Upper lobe of right lung (tissue), 1 donor: ENCODE measurements at regions not wholly inside any gene's neighbourhood (a gene's known extent, or its start where the extent isn't known, plus 50 kb on each side); places are given as distances from the start of the nearest gene placed in this dataset.

ENCODE experiments used
- ATAC-seq: fragments of 200-7000 bp; cut with Tn5 transposase; one replicate; pipeline ENCODE4 v1.9.1; 2020; ENCODE audit warnings: mild to moderate bottlenecking, moderate library complexity
- DNase-seq: peaks from one replicate; pipeline ENCODE4 v3.0.0-alpha.2; 2020
- H3K27ac ChIP-seq: fragments of 200-600 bp; one replicate; pipeline ENCODE4 v1.8.0; 2022
- H3K27me3 ChIP-seq: fragments of 200-600 bp; one replicate; pipeline ENCODE4 v1.8.0; 2022; ENCODE audit warnings: mild to moderate bottlenecking
- H3K36me3 ChIP-seq: fragments of 200-600 bp; one replicate; pipeline ENCODE4 v1.8.0; 2022
- H3K4me1 ChIP-seq: fragments of 200-600 bp; one replicate; pipeline ENCODE4 v1.8.0; 2022
- H3K4me3 ChIP-seq: fragments of 200-600 bp; one replicate; pipeline ENCODE4 v1.8.0; 2022; ENCODE audit warnings: mild to moderate bottlenecking
- H3K9me3 ChIP-seq: fragments of 200-600 bp; one replicate; pipeline ENCODE4 v1.8.0; 2022
- intact Hi-C: fragments of 100-400 bp; cut with DNase I; formaldehyde crosslinking; loops from one replicate; pipeline ENCODE4 v1.11.0; 2022
- TF ChIP-seq, protein P1 (sequence below): fragments of 200-600 bp; IDR thresholded peaks from one replicate; pipeline ENCODE4 v1.8.0; 2022; ENCODE audit warnings: antibody characterized with exemption
- donor health status: DM: no; HTN: yes; CAD: no; lungs with severe emphysema.

DNA sequence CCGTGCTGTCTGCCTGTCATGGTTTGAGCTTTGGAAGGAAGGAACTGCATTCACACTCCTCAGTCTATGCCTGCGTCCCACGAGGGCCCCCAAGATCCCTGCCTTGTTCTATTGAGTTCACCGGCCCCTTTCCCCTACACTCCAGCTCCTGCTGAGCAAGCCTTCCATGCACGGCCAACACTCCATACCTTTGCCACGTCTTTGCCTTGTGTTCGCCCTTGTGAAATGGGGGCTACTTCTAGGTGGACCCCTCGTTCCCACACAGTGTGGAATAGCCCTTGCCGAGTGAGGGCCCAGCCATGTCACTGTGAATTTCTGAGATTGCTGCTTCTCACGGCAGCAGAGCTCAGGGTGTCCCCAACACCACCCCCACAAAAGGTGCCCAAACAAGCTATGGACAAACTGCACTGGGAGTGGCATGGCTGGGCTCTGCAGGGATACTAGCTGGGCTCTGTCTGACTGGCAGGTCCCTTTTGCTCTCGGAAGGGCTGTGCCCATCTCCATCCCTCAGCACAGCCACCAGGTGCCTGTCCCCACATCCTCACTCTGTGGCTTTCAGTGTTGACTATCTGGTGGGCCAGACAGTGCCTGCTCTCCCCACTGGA is 67.9 kb upstream of the ADAMTS2 start:
- DNase-seq (no peak), ATAC-seq (no peak)
- TF ChIP-seq, protein P1, sequence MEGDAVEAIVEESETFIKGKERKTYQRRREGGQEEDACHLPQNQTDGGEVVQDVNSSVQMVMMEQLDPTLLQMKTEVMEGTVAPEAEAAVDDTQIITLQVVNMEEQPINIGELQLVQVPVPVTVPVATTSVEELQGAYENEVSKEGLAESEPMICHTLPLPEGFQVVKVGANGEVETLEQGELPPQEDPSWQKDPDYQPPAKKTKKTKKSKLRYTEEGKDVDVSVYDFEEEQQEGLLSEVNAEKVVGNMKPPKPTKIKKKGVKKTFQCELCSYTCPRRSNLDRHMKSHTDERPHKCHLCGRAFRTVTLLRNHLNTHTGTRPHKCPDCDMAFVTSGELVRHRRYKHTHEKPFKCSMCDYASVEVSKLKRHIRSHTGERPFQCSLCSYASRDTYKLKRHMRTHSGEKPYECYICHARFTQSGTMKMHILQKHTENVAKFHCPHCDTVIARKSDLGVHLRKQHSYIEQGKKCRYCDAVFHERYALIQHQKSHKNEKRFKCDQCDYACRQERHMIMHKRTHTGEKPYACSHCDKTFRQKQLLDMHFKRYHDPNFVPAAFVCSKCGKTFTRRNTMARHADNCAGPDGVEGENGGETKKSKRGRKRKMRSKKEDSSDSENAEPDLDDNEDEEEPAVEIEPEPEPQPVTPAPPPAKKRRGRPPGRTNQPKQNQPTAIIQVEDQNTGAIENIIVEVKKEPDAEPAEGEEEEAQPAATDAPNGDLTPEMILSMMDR: no peak
- Histone ChIP-seq H3K4me1 (no peaks in the 10 kb centered on the region), H3K36me3 (no peaks in the 10 kb centered on the region), H3K4me3 (no peak overlapping the region), H3K27me3 (peaks cover 21% of the 10 kb centered on the region), H3K9me3 (no peaks in the 10 kb centered on the region), H3K27ac (no peak overlapping the region)
- intact Hi-C loops: no loop called here

DNA sequence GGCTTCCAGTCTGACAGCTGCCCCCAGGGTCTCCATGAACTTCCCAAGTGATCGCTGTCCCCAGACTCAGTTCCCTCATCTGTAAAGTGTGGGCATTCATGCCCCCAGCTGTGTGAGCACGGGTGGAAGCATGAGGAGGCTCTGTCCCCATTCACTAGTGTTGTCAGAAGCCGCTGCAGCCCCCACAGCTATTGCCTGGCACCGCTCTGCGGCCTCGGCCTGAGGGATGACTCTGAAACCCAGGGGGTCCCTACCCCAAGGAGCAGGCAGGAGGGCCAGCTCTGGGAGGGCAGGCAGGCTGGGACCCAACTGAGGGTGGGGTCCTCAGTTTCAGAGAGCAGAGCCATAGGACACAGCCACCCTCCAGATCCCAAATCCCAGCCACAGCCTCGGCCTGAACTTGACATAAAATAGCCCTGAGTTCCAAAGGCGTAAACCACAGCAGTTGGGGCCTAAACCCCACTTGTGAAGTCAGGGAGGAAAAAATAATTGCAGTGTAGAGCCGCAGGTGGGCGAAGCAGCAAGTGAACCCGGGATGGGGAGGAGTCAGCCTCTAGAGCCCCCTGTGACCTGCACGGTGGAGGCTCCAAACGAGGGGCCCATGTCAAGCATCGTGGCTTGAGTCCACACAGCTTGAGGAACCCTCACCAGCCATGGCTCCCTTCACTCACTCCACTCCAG is 66.0 kb upstream of the ADAMTS2 start:
- Histone ChIP-seq H3K4me3 (no peak overlapping the region), H3K4me1 (no peaks in the 10 kb centered on the region), H3K27me3 (peaks cover 3% of the 10 kb centered on the region), H3K9me3 (no peaks in the 10 kb centered on the region), H3K36me3 (no peaks in the 10 kb centered on the region), H3K27ac (no peak overlapping the region)
- no peak for DNase-seq
- TF ChIP-seq, protein P1: no peak
- intact Hi-C loops: no loop called here
- ATAC-seq: no peak

- intact Hi-C loops: no loop called here
- no peaks in the 10 kb centered on the region for H3K9me3 ChIP-seq
- no peak overlapping the region for H3K27ac ChIP-seq
- H3K27me3 ChIP-seq: no peaks in the 10 kb centered on the region
- TF ChIP-seq, protein P1: no peak
- ATAC-seq (no peak), DNase-seq (no peak)
- H3K4me3 ChIP-seq: no peak overlapping the region
- H3K36me3 ChIP-seq: no peaks in the 10 kb centered on the region
- no peaks in the 10 kb centered on the region for H3K4me1 ChIP-seq
These were observed 65.3 kb upstream of the ADAMTS2 start for GRCh38 chr5:179410291-179411160.

- intact Hi-C loops: no loop called here
- Histone ChIP-seq H3K9me3 (no peaks in the 10 kb centered on the region), H3K36me3 (no peaks in the 10 kb centered on the region), H3K27me3 (no peaks in the 10 kb centered on the region), H3K4me3 (no peak overlapping the region), H3K27ac (no peak overlapping the region), H3K4me1 (no peaks in the 10 kb centered on the region)
- ATAC-seq (no peak), DNase-seq (no peak)
- TF ChIP-seq, protein P1: no peak
These were observed 64.5 kb upstream of the ADAMTS2 start for GRCh38 chr5:179409806-179410205.

GRCh38 chr5:179408611-179409010 is 63.4 kb upstream of the ADAMTS2 start:
- Histone ChIP-seq H3K36me3 (no peaks in the 10 kb centered on the region), H3K9me3 (no peaks in the 10 kb centered on the region), H3K27ac (no peak overlapping the region), H3K4me1 (no peaks in the 10 kb centered on the region), H3K27me3 (no peaks in the 10 kb centered on the region), H3K4me3 (no peak overlapping the region)
- intact Hi-C loops: no loop called here
- TF ChIP-seq, protein P1: no peak
- ATAC-seq: no peak
- no peak for DNase-seq
